ENCODE measurements at regions not wholly inside any gene's neighbourhood (a gene's known extent, or its start where the extent isn't known, plus 50 kb on each side); places are given as distances from the start of the nearest gene placed in this dataset.

- TF ChIP-seq NFIC (IDR thresholded peaks at IDR 0.05), result no peak
- no peak for TF ChIP-seq REST (IDR thresholded peaks at IDR 0.05; ENCODE audit: low read depth)
- TF ChIP-seq USF1 (IDR thresholded peaks at IDR 0.05), result no peak
- no peak for TF ChIP-seq EP300 (IDR thresholded peaks at IDR 0.05; ENCODE audit: borderline replicate concordance)
- no peak for TF ChIP-seq MAX (IDR thresholded peaks at IDR 0.05)
- TF ChIP-seq FOXM1 (IDR thresholded peaks at IDR 0.05; ENCODE audit: borderline replicate concordance, low read depth), result no peak
- no peak for TF ChIP-seq EGR1 (IDR thresholded peaks at IDR 0.05)
- TF ChIP-seq CEBPB (IDR thresholded peaks at IDR 0.05), result no peak
- TF ChIP-seq TAF1 (IDR thresholded peaks at IDR 0.05; ENCODE audit: low read depth), result no peak
- TF ChIP-seq RAD21 (IDR thresholded peaks at IDR 0.05; ENCODE audit: low read depth), result no peak
Measured at GRCh38 chr6:148042536-148042935, 300.1 kb upstream of the SASH1 start.

All from Ishikawa (cell line).